Caki2 (cell line): ENCODE measurements at regions not wholly inside any gene's neighbourhood (a gene's known extent, or its start where the extent isn't known, plus 50 kb on each side); places are given as distances from the start of the nearest gene placed in this dataset.

Experiments
- DNase-seq: peaks from one replicate; pipeline ENCODE4 v3.0.0-alpha.2; 2015; ENCODE audit warnings: low read depth
- in situ Hi-C: cut with HindIII; loops from 2 replicates; pipeline ENCODE4 v1.10.0; 2016; ENCODE audit warnings: low sequenced_read_pairs, low pct_unique_long_range_greater_than_20kb, mixed read lengths

- DNase-seq = no peak
- in situ Hi-C loops = no loop called here
Observed at GRCh38 chr4:33162122-33162521, 2442.0 kb downstream of the PCDH7 start.

- no peak for DNase-seq
- in situ Hi-C loops = no loop called here
Observed at GRCh38 chr4:33171873-33172525, 2451.8 kb downstream of the PCDH7 start.

- in situ Hi-C loops = no loop called here
- DNase-seq = no peak
Observed at GRCh38 chr4:33176566-33176965, 2456.4 kb downstream of the PCDH7 start.

GRCh38 chr4:33184657-33185290, 2464.6 kb downstream of the PCDH7 start:
- in situ Hi-C loops = no loop called here
- DNase-seq = no peak

- DNase-seq = no peak
- in situ Hi-C loops = no loop called here
Observed at GRCh38 chr4:33187035-33187434, 2466.9 kb downstream of the PCDH7 start.

- DNase-seq = no peak
- in situ Hi-C loops = no loop called here
Observed at GRCh38 chr4:33188733-33189132, 2468.6 kb downstream of the PCDH7 start.

GRCh38 chr4:33189169-33189568, 2469.0 kb downstream of the PCDH7 start:
- DNase-seq = no peak
- in situ Hi-C loops = no loop called here

- no peak for DNase-seq
- in situ Hi-C loops = no loop called here
Observed at GRCh38 chr4:33193109-33193508, 2472.9 kb downstream of the PCDH7 start.

GRCh38 chr4:33200377-33200776, 2480.2 kb downstream of the PCDH7 start:
- in situ Hi-C loops = no loop called here
- DNase-seq = no peak

GRCh38 chr4:33218238-33218637, 2498.1 kb downstream of the PCDH7 start:
- DNase-seq = no peak
- in situ Hi-C loops = no loop called here

- in situ Hi-C loops = no loop called here
- no peak for DNase-seq
Observed at GRCh38 chr4:33226133-33226532, 2506.0 kb downstream of the PCDH7 start.

- in situ Hi-C loops = no loop called here
- no peak for DNase-seq
Observed at GRCh38 chr4:33226783-33227182, 2506.6 kb downstream of the PCDH7 start.

GRCh38 chr4:33255094-33255493, 2534.9 kb downstream of the PCDH7 start:
- in situ Hi-C loops = no loop called here
- no peak for DNase-seq

GRCh38 chr4:33255507-33255906, 2535.3 kb downstream of the PCDH7 start:
- DNase-seq = no peak
- in situ Hi-C loops = no loop called here

GRCh38 chr4:33262824-33263223, 2542.7 kb downstream of the PCDH7 start:
- DNase-seq = no peak
- in situ Hi-C loops = no loop called here

- DNase-seq = no peak
- in situ Hi-C loops = no loop called here
Observed at GRCh38 chr4:33268776-33269175, 2548.6 kb downstream of the PCDH7 start.

GRCh38 chr4:33270403-33270802, 2550.2 kb downstream of the PCDH7 start:
- in situ Hi-C loops = no loop called here
- no peak for DNase-seq

GRCh38 chr4:33272722-33273121, 2552.6 kb downstream of the PCDH7 start:
- no peak for DNase-seq
- in situ Hi-C loops = no loop called here

- DNase-seq = no peak
- in situ Hi-C loops = no loop called here
Observed at GRCh38 chr4:33283818-33284217, 2563.6 kb downstream of the PCDH7 start.

GRCh38 chr4:33296876-33297455, 2576.8 kb downstream of the PCDH7 start:
- in situ Hi-C loops = no loop called here

More at GRCh38 chr4:33296876-33297455, 2576.8 kb downstream of the PCDH7 start:
- no peak for DNase-seq
